Body of pancreas (tissue), 4 donors: ENCODE measurements at regions not wholly inside any gene's neighbourhood (a gene's known extent, or its start where the extent isn't known, plus 50 kb on each side); places are given as distances from the start of the nearest gene placed in this dataset.

ENCODE experiments used
- CTCF ChIP-seq, 7 experiments: fragments of 450-650 bp in 4 of 7; fragments of 200-600 bp in 3 of 7; sonication (generic) in 3 of 7; IDR thresholded peaks; one replicate each; pipeline ENCODE4 v1.5.1; 2016 to 2019; ENCODE audit warnings: antibody characterized with exemption in 7 of 7
- POLR2A ChIP-seq, 3 donors: fragments of 450-650 bp; IDR thresholded peaks; one replicate each; pipeline ENCODE4 v1.6.1; 2016; ENCODE audit warnings: antibody characterized with exemption in 3 of 3, mild to moderate bottlenecking in 2 of 3

- no peak for TF ChIP-seq CTCF (IDR thresholded peaks at IDR 0.05)
- TF ChIP-seq POLR2A (IDR thresholded peaks at IDR 0.05) = no peak
These were observed 157.6 kb downstream of the RPS24 start for GRCh38 chr10:78191301-78191700.
